H1 (cell line): ENCODE measurements at regions not wholly inside any gene's neighbourhood (a gene's known extent, or its start where the extent isn't known, plus 50 kb on each side); places are given as distances from the start of the nearest gene placed in this dataset.

ENCODE experiments used
- BACH1 ChIP-seq: IDR thresholded peaks from 2 replicates; pipeline ENCODE4 v1.6.1; 2012; ENCODE audit warnings: low read length, improper control_type of control experiment
- JUND ChIP-seq: IDR thresholded peaks from 2 replicates; pipeline ENCODE4 v1.6.1; 2011; ENCODE audit warnings: mild to moderate bottlenecking, improper control_type of control experiment, low read length
- NRF1 ChIP-seq: IDR thresholded peaks from 2 replicates; pipeline ENCODE4 v1.6.1; 2011; ENCODE audit warnings: mild to moderate bottlenecking, low read depth, low read length, improper control_type of control experiment
- SIN3A ChIP-seq, 2 experiments: IDR thresholded peaks in 1 of 2; conservative IDR thresholded peaks in 1 of 2; 2 replicates each; pipeline ENCODE4 v1.6.1; 2011 to 2012; ENCODE audit warnings: low read length in 2 of 2, improper control_type of control experiment in 1 of 2, low read depth in 1 of 2, mild to moderate bottlenecking in 1 of 2
- TF ChIP-seq, protein P1 (sequence below): IDR thresholded peaks from 2 replicates; pipeline ENCODE4 v1.6.1; 2011; ENCODE audit warnings: low read length, improper control_type of control experiment
- TF ChIP-seq, protein P2 (sequence below), 3 experiments: IDR thresholded peaks; 1 replicate in 2 of 3; 2 replicates in 1 of 3; pipeline versions ENCODE4 v1.5.1 to v1.6.1; 2011; ENCODE audit warnings: low read length in 3 of 3, mild to moderate bottlenecking in 3 of 3, inconsistent platforms in 2 of 3, low read depth in 1 of 3, moderate library complexity in 1 of 3; ENCODE audit not compliant: insufficient read depth in 1 of 3; ENCODE audit errors: control extremely low read depth in 1 of 3

DNA sequence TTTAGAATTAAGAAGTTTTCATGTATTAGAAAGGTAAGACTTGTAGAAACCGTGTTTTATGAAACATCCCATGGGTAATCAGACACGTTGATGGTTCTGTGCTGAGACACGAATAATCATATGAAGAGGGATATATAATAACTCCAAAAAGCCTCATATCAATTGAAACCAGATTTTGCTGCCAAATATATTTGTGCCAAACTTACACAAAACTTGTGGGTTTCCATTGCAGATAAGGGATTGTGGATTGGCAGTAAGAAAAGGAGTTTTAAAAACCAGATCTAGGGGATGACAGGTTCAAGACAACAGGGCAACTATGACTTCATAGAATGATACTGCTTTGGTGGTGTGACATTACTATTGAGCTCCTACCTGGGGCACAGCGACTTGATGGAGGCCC, 616.1 kb downstream of the BCOR start:
- TF ChIP-seq BACH1 (no peak), JUND (no peak), NRF1 (no peak), SIN3A (conservative IDR thresholded peaks at IDR 0.05 in 1 of 2, IDR thresholded peaks at IDR 0.05 in 1 of 2; ENCODE audit: low read depth in 1 of 2, low read length in 2 of 2) (no peak)
- TF ChIP-seq, protein P1, sequence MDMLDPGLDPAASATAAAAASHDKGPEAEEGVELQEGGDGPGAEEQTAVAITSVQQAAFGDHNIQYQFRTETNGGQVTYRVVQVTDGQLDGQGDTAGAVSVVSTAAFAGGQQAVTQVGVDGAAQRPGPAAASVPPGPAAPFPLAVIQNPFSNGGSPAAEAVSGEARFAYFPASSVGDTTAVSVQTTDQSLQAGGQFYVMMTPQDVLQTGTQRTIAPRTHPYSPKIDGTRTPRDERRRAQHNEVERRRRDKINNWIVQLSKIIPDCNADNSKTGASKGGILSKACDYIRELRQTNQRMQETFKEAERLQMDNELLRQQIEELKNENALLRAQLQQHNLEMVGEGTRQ, result no peak
- TF ChIP-seq, protein P2, sequence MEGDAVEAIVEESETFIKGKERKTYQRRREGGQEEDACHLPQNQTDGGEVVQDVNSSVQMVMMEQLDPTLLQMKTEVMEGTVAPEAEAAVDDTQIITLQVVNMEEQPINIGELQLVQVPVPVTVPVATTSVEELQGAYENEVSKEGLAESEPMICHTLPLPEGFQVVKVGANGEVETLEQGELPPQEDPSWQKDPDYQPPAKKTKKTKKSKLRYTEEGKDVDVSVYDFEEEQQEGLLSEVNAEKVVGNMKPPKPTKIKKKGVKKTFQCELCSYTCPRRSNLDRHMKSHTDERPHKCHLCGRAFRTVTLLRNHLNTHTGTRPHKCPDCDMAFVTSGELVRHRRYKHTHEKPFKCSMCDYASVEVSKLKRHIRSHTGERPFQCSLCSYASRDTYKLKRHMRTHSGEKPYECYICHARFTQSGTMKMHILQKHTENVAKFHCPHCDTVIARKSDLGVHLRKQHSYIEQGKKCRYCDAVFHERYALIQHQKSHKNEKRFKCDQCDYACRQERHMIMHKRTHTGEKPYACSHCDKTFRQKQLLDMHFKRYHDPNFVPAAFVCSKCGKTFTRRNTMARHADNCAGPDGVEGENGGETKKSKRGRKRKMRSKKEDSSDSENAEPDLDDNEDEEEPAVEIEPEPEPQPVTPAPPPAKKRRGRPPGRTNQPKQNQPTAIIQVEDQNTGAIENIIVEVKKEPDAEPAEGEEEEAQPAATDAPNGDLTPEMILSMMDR (IDR thresholded peaks at IDR 0.05; ENCODE audit: control extremely low read depth in 1 of 3, insufficient read depth in 1 of 3, low read depth in 1 of 3, low read length in 3 of 3), result no peak
